K562 (cell line): ENCODE measurements at regions not wholly inside any gene's neighbourhood (a gene's known extent, or its start where the extent isn't known, plus 50 kb on each side); places are given as distances from the start of the nearest gene placed in this dataset.

Source experiments
- ATAC-seq: fragments of 200-7000 bp; cut with Tn5 transposase; 3 replicates; pipeline ENCODE4 v1.9.1; 2020; ENCODE audit warnings: moderate library complexity
- BruUV-seq: library from RNA; stranded (reverse); fragments of 400-500 nt; replicated peaks from 2 replicates; lab custom pipeline; 2021; lab: Mats Ljungman, UMichigan
- CTCF ChIA-PET: fragments of 300-600 bp; formaldehyde crosslinking; extraction: SDS; loops from one replicate; lab custom pipeline; 2021; ENCODE audit warnings: low intra/inter-chr PET ratio; lab: Yijun Ruan, JAX
- POLR2A ChIA-PET: fragments of 300-600, 350-650 bp; sonication (Branson Sonifier 250); formaldehyde crosslinking; extraction: SDS; loops from one replicate; lab custom pipeline; 2021; ENCODE audit warnings: antibody characterized with exemption, inconsistent platforms; lab: Yijun Ruan, JAX
- DNase-seq, 4 experiments: peaks; one replicate each; pipeline versions ENCODE4 v3.0.0 to v3.0.0-alpha.2; 2011 to 2018; ENCODE audit warnings: low spot score in 3 of 4, mixed read lengths in 3 of 4; ENCODE audit errors: extremely low read depth in 1 of 4
- FAIRE-seq: peaks from 2 replicates; lab custom pipeline; 2011; peaks lifted over from hg19 to GRCh38; lab: Jason Lieb, UNC
- H2AFZ ChIP-seq: 2 replicates; pipeline ENCODE4 v1.6.0; 2011; ENCODE audit warnings: low read depth, low read length, control low read depth, inconsistent platforms
- H3K27ac ChIP-seq: fragments of 200-600 bp; 3 replicates; pipeline ENCODE4 v1.8.0; 2011; ENCODE audit warnings: low read depth, mild to moderate bottlenecking, control low read depth, inconsistent platforms, low read length, moderate library complexity, mixed read lengths; ENCODE audit errors: extremely low read depth
- H3K27me3 ChIP-seq, 2 experiments: fragments of 300-600 bp in 1 of 2; 2 replicates in 1 of 2; 3 replicates in 1 of 2; pipeline versions ENCODE4 v1.6.0 to v1.8.0; 2011; ENCODE audit warnings: inconsistent platforms in 2 of 2, low read length in 2 of 2, mild to moderate bottlenecking in 1 of 2, mixed read lengths in 1 of 2, moderate library complexity in 1 of 2; ENCODE audit not compliant: control insufficient read depth in 2 of 2, insufficient read depth in 2 of 2
- H3K36me3 ChIP-seq: fragments of 300-600 bp; 3 replicates; pipeline ENCODE4 v1.8.0; 2011; ENCODE audit warnings: mild to moderate bottlenecking, low read length, inconsistent platforms; ENCODE audit not compliant: control insufficient read depth, insufficient read depth
- H3K4me1 ChIP-seq, 2 experiments: fragments of 200-600 bp in 1 of 2; replicated peaks in 1 of 2; 2 replicates in 1 of 2; 3 replicates in 1 of 2; pipeline versions ENCODE4 v1.5.1 to v1.8.0; 2011; ENCODE audit warnings: inconsistent platforms in 2 of 2, low read length in 2 of 2, mild to moderate bottlenecking in 1 of 2, mixed read lengths in 1 of 2, moderate library complexity in 1 of 2; ENCODE audit not compliant: control insufficient read depth in 2 of 2, insufficient read depth in 2 of 2
- H3K4me2 ChIP-seq: 2 replicates; pipeline ENCODE4 v1.6.1; 2011; ENCODE audit warnings: low read length, control low read depth, inconsistent platforms, mixed read lengths; ENCODE audit not compliant: insufficient read depth
- H3K4me3 ChIP-seq: fragments of 200-600 bp; sonication (generic), shearing (Covaris generic); 2 replicates; pipeline ENCODE4 v1.5.1; 2016; ENCODE audit warnings: control low read depth, inconsistent platforms
- H3K79me2 ChIP-seq: fragments of 200-600 bp; 3 replicates; pipeline ENCODE4 v1.8.0; 2011; ENCODE audit warnings: low read length, inconsistent platforms; ENCODE audit not compliant: control insufficient read depth, insufficient read depth
- H3K9ac ChIP-seq, 2 experiments: 2 replicates each; pipeline versions ENCODE4 v1.6.0 to v1.6.1; 2011; ENCODE audit warnings: low read depth in 2 of 2, low read length in 2 of 2, control low read depth in 1 of 2, inconsistent platforms in 1 of 2, mild to moderate bottlenecking in 1 of 2, mixed read lengths in 1 of 2; ENCODE audit not compliant: insufficient read depth in 1 of 2
- H3K9me1 ChIP-seq: one replicate; pipeline ENCODE4 v1.6.0; 2011; ENCODE audit warnings: inconsistent platforms, mild to moderate bottlenecking, low read length, moderate library complexity; ENCODE audit not compliant: control insufficient read depth, insufficient read depth
- H3K9me3 ChIP-seq: replicated peaks from 2 replicates; pipeline ENCODE4 v1.5.1; 2011; ENCODE audit warnings: low read depth, low read length, inconsistent platforms; ENCODE audit not compliant: control insufficient read depth, insufficient read depth
- H4K20me1 ChIP-seq: replicated peaks from 2 replicates; pipeline ENCODE4 v1.6.1; 2011; ENCODE audit warnings: low read length, inconsistent platforms, mixed read lengths; ENCODE audit not compliant: control insufficient read depth, insufficient read depth
- ATF4 ChIP-seq: fragments of 450-650 bp; formaldehyde crosslinking; IDR thresholded peaks from 2 replicates; pipeline ENCODE4 v1.4.0; 2022; ENCODE audit warnings: mild to moderate bottlenecking, moderate library complexity
- CHCHD3 ChIP-seq: fragments of 250-450 bp; sonication (Bioruptor Pico); IDR thresholded peaks from 2 replicates; pipeline ENCODE4 v2.1.2; 2022; ENCODE audit warnings: mild to moderate bottlenecking
- E2F5 ChIP-seq: sonication (generic); formaldehyde crosslinking; IDR thresholded peaks from 2 replicates; pipeline ENCODE4 v1.8.0; 2022; ENCODE audit warnings: mild to moderate bottlenecking, missing genetic modification reagents
- ELF2 ChIP-seq: fragments of 250-450 bp; sonication (Bioruptor Pico); IDR thresholded peaks from 2 replicates; pipeline ENCODE4 v1.5.0; 2021; ENCODE audit warnings: mild to moderate bottlenecking
- ETV1 ChIP-seq: fragments of 450-650 bp; conservative IDR thresholded peaks from 2 replicates; pipeline ENCODE4 v1.6.1; 2016; ENCODE audit warnings: missing genetic modification characterization, control low read depth, low read depth, missing compliant biosample characterization
- FOSL1 ChIP-seq: fragments of 200-800 bp; sonication (Bioruptor generic); conservative IDR thresholded peaks from 2 replicates; pipeline ENCODE4 v1.6.1; 2016; ENCODE audit warnings: missing genetic modification characterization, missing compliant biosample characterization
- GATA2 ChIP-seq: sonication (generic); formaldehyde crosslinking; IDR thresholded peaks from 2 replicates; pipeline ENCODE4 v1.4.0; 2020; ENCODE audit warnings: mild to moderate bottlenecking, missing genetic modification reagents
- PHTF2 ChIP-seq: fragments of 250-450 bp; sonication (Bioruptor Pico); IDR thresholded peaks from 2 replicates; pipeline ENCODE4 v1.5.0; 2021; ENCODE audit warnings: mild to moderate bottlenecking
- POLR2H ChIP-seq: IDR thresholded peaks from 2 replicates; pipeline ENCODE4 v1.6.1; 2016; ENCODE audit warnings: missing genetic modification characterization, low read depth, mild to moderate bottlenecking, control low read depth, missing compliant biosample characterization, moderate library complexity
- SMARCE1 ChIP-seq: fragments of 450-650 bp; IDR thresholded peaks from 2 replicates; pipeline ENCODE4 v1.7.1; 2016; ENCODE audit warnings: mild to moderate bottlenecking
- TCF7 ChIP-seq: sonication (generic); IDR thresholded peaks from 2 replicates; pipeline ENCODE4 v1.6.1; 2016; ENCODE audit warnings: antibody characterized with exemption, borderline replicate concordance
- TSHZ1 ChIP-seq: fragments of 250-450 bp; sonication (Bioruptor Pico); IDR thresholded peaks from 2 replicates; pipeline ENCODE4 v1.4.0; 2020; ENCODE audit warnings: mild to moderate bottlenecking, moderate library complexity
- XRCC5 ChIP-seq: fragments of 200-400 bp; formaldehyde crosslinking; IDR thresholded peaks from 2 replicates; pipeline ENCODE4 v1.6.1; 2017; ENCODE audit warnings: low read depth, mild to moderate bottlenecking, low read length
- ZNF133 ChIP-seq: fragments of 250-450 bp; sonication (Bioruptor Pico); IDR thresholded peaks from 2 replicates; pipeline ENCODE4 v1.4.0; 2020; ENCODE audit warnings: mild to moderate bottlenecking
- ZNF347 ChIP-seq: fragments of 450-650 bp; formaldehyde crosslinking; IDR thresholded peaks from 2 replicates; pipeline ENCODE4 v1.4.0; 2020; ENCODE audit warnings: low read depth, mild to moderate bottlenecking, moderate library complexity
- WGBS: fragments of 100-300 bp; shearing (Covaris generic); methylation state at CpG from one replicate; pipeline ENCODE4 v1.1.6; 2016; ENCODE audit warnings: low coverage, mixed read lengths; ENCODE audit not compliant: insufficient coverage; ENCODE audit errors: missing lambda C conversion rate; 5-methylcytosine and 5-hydroxymethylcytosine counted together
- in situ Hi-C: fragments of 300-500 bp; cut with MboI; formaldehyde crosslinking; loops from 4 replicates; pipeline ENCODE4 v1.15.0; 2018; ENCODE audit warnings: inconsistent platforms, mixed read lengths
- intact Hi-C: fragments of 100-400 bp; cut with micrococcal nuclease; formaldehyde crosslinking; loops from 2 replicates; pipeline ENCODE4 v1.14.2; 2022

- TF ChIP-seq TSHZ1 (CRISPR knock-in tag) (no peak), CHCHD3 (no peak), POLR2H (tag) (no peak), FOSL1 (no peak)
Measured at GRCh38 chr20:40326784-40327183, 362.3 kb downstream of the MAFB start (continued).

- DNase-seq (no peak), FAIRE-seq (no peak)
- intact Hi-C loops: no loop called here
- no peak for TF ChIP-seq GATA2 (CRISPR knock-in tag)
- TF ChIP-seq PHTF2: no peak
- no peak for TF ChIP-seq ZNF133 (CRISPR knock-in tag)
- TF ChIP-seq ATF4 (CRISPR knock-in tag): no peak
- no peak for TF ChIP-seq TCF7
- TF ChIP-seq ETV1 (tag): no peak
- TF ChIP-seq E2F5 (CRISPR knock-in tag): no peak
- TF ChIP-seq SMARCE1: no peak
- no peak for TF ChIP-seq XRCC5
- no peak for TF ChIP-seq ELF2 (CRISPR knock-in tag)
- no peak for TF ChIP-seq ZNF347
Measured at GRCh38 chr20:40325006-40325568, 363.9 kb downstream of the MAFB start.

More at GRCh38 chr20:40325006-40325568, 363.9 kb downstream of the MAFB start:
- H3K9me3 ChIP-seq: no peaks in the 10 kb centered on the region
- H3K9me1 ChIP-seq: no peaks in the 10 kb centered on the region
- no TSS peak for BruUV-seq
- ChIA-PET POLR2A (no interaction called here), CTCF (no interaction called here)
- H3K4me2 ChIP-seq: no peak overlapping the region
- no peaks in the 10 kb centered on the region for H3K79me2 ChIP-seq
- H3K9ac ChIP-seq: no peak overlapping the region
- no peak overlapping the region for H3K27ac ChIP-seq
- H4K20me1 ChIP-seq: no peaks in the 10 kb centered on the region
- H3K4me1 ChIP-seq: no peaks in the 10 kb centered on the region
- 0% methylated on average over 2 of the region's 2 CpGs for WGBS
- no peaks in the 10 kb centered on the region for H3K36me3 ChIP-seq
- H2AFZ ChIP-seq: no peak overlapping the region
- H3K4me3 ChIP-seq: no peak overlapping the region
- no peak for ATAC-seq
- in situ Hi-C loops: no loop called here
- no peaks in the 10 kb centered on the region for H3K27me3 ChIP-seq
